Activated B cell treated with CpG ODN at 0.5 μM for 24 hours (primary cell): ENCODE measurements at regions not wholly inside any gene's neighbourhood (a gene's known extent, or its start where the extent isn't known, plus 50 kb on each side); places are given as distances from the start of the nearest gene placed in this dataset.

Experiments used
- ATAC-seq: fragments of 200-7000 bp; cut with Tn5 transposase; one replicate; pipeline ENCODE4 v1.10.0; 2021; ENCODE audit warnings: low read depth, mild to moderate bottlenecking, moderate library complexity
- CTCF ChIA-PET: fragments of 350-600 bp; sonication (Branson Sonifier 250); formaldehyde crosslinking; loops from one replicate; lab custom pipeline; 2021; ENCODE audit warnings: antibody characterized with exemption; lab: Charles Lee
- POLR2A ChIA-PET: fragments of 350-600 bp; sonication (Branson Sonifier 250); formaldehyde crosslinking; loops from one replicate; lab custom pipeline; 2021; ENCODE audit warnings: antibody characterized with exemption; lab: Charles Lee
- DNase-seq: peaks from one replicate; pipeline ENCODE4 v3.0.0; 2022
- H3K27ac Mint-ChIP-seq: one replicate; pipeline ENCODE4 v1.8.0; 2020; ENCODE audit warnings: mixed read lengths
- H3K27me3 Mint-ChIP-seq: one replicate; pipeline ENCODE4 v1.8.0; 2021; ENCODE audit warnings: mixed read lengths
- H3K36me3 Mint-ChIP-seq: one replicate; pipeline ENCODE4 v1.8.0; 2021; ENCODE audit warnings: low read depth, mixed read lengths
- H3K4me1 Mint-ChIP-seq: one replicate; pipeline ENCODE4 v1.8.0; 2021; ENCODE audit warnings: mixed read lengths
- H3K4me3 Mint-ChIP-seq: one replicate; pipeline ENCODE4 v1.8.0; 2020; ENCODE audit warnings: mild to moderate bottlenecking, mixed read lengths
- H3K9me3 Mint-ChIP-seq: one replicate; pipeline ENCODE4 v1.8.0; 2020; ENCODE audit warnings: mixed read lengths
- intact Hi-C: fragments of 100-400 bp; cut with micrococcal nuclease; formaldehyde crosslinking; loops from one replicate; pipeline ENCODE4 v1.15.1; 2024
- TF ChIP-seq, protein P1 (sequence below): fragments of 200-600 bp; IDR thresholded peaks from one replicate; pipeline ENCODE4 v1.8.0; 2022; ENCODE audit warnings: antibody characterized with exemption, mild to moderate bottlenecking

DNA sequence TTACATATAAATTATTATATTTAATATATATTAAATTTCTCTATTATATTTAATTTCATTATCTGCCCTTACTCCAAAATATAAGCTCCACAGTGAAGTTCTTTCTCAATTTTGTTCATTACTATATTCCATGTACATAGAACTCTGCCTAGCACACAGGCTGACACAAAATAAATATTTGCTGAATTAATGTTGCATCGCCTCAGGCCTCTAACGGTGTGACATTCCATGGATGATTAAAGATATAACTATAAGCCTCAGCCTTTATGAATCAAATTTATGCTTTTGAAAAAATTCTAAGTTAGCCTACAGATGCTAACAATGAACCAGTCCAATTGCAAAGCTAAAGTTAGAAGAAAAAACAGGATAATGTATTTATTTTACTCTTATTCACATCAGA, 1337.2 kb upstream of the NRXN1 start:
- Mint-ChIP-seq H3K4me1 (no peaks in the 10 kb centered on the region), H3K27ac (no peak overlapping the region), H3K9me3 (no peaks in the 10 kb centered on the region), H3K36me3 (no peaks in the 10 kb centered on the region), H3K27me3 (no peaks in the 10 kb centered on the region), H3K4me3 (no peak overlapping the region)
- intact Hi-C loops, result no loop called here
- DNase-seq, result no peak
- ChIA-PET CTCF (no interaction called here), POLR2A (no interaction called here)
- ATAC-seq, result no peak
- TF ChIP-seq, protein P1, sequence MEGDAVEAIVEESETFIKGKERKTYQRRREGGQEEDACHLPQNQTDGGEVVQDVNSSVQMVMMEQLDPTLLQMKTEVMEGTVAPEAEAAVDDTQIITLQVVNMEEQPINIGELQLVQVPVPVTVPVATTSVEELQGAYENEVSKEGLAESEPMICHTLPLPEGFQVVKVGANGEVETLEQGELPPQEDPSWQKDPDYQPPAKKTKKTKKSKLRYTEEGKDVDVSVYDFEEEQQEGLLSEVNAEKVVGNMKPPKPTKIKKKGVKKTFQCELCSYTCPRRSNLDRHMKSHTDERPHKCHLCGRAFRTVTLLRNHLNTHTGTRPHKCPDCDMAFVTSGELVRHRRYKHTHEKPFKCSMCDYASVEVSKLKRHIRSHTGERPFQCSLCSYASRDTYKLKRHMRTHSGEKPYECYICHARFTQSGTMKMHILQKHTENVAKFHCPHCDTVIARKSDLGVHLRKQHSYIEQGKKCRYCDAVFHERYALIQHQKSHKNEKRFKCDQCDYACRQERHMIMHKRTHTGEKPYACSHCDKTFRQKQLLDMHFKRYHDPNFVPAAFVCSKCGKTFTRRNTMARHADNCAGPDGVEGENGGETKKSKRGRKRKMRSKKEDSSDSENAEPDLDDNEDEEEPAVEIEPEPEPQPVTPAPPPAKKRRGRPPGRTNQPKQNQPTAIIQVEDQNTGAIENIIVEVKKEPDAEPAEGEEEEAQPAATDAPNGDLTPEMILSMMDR, result no peak

DNA sequence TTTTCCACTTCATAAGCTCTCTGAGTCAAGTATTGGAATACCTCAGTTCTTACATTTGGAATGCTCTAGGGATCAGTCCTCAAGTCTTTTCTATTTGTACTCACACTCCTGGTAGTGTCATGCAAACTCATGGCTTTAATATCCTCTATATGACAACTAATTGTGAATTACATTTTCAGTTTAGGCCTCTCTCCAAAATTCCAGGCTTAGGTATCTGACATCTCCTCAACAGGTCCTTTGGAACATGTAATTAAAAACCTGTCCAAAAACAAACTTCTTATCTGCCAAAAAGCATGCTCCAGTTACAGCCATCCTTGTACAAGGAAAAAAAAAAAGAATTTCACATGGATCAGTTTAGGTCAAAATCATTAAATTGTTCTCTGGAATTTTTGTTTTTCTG, 1336.2 kb upstream of the NRXN1 start:
- TF ChIP-seq, protein P1, result no peak
- peaks cover 3% of the 10 kb centered on the region for H3K9me3 Mint-ChIP-seq
- CTCF ChIA-PET, result no interaction called here

DNA sequence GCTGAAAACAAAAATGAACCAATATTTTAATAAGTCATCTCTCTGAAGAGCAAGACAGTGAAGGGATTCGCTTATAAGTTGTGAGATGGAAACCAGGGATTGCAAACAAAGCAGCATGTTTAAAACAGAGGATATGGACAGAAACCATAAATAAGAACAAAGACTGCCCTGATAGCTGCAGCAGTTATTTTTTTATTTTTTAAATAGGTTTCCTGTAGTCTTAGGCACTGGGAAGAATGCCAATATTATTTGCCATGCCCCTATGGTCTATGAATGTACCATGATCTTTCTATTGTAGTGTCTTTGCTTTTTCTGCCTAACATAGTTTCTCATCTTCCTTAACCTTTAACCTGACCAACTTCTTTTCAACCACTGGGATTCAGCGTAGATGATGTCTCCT, 1334.0 kb upstream of the NRXN1 start:
- intact Hi-C loops, result no loop called here
- H3K36me3 Mint-ChIP-seq, result no peaks in the 10 kb centered on the region
- H3K4me3 Mint-ChIP-seq, result no peak overlapping the region
- no peaks in the 10 kb centered on the region for H3K27me3 Mint-ChIP-seq
- CTCF ChIA-PET, result no interaction called here
- H3K9me3 Mint-ChIP-seq, result peaks cover 3% of the 10 kb centered on the region
- no peaks in the 10 kb centered on the region for H3K4me1 Mint-ChIP-seq
- H3K27ac Mint-ChIP-seq, result no peak overlapping the region
- no peak for ATAC-seq
- POLR2A ChIA-PET, result no interaction called here
- no peak for DNase-seq
- TF ChIP-seq, protein P1, result no peak

More for the DNA sequence above, 1336.2 kb upstream of the NRXN1 start:
- intact Hi-C loops, result no loop called here
- ATAC-seq (no peak), DNase-seq (no peak)
- Mint-ChIP-seq H3K27me3 (no peaks in the 10 kb centered on the region), H3K36me3 (no peaks in the 10 kb centered on the region), H3K4me1 (no peaks in the 10 kb centered on the region), H3K27ac (no peak overlapping the region), H3K4me3 (no peak overlapping the region)
- POLR2A ChIA-PET, result no interaction called here

DNA sequence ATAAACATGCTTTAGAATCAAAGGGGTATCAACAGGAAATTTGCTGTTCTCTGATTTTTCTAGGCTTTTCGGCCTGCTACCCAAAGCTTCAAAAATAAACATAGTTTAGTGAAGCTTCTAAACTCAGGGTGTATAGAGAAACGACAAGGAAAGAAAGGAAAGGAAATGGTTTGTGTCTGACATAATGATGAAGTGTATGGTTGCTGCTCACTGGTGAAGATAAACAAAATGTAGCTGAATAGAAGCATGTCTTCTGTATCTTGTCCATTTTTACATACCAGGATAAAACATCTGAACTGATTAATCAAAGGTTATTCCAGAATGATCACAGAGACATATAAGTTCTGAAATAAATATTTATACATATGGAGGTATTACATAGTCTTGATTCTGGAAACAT, 1324.6 kb upstream of the NRXN1 start:
- TF ChIP-seq, protein P1, result no peak
- DNase-seq (no peak), ATAC-seq (no peak)
- Mint-ChIP-seq H3K27ac (no peak overlapping the region), H3K27me3 (no peaks in the 10 kb centered on the region), H3K4me1 (no peaks in the 10 kb centered on the region), H3K9me3 (peaks cover 7% of the 10 kb centered on the region), H3K36me3 (no peaks in the 10 kb centered on the region), H3K4me3 (no peak overlapping the region)
- POLR2A ChIA-PET, result no interaction called here
- intact Hi-C loops, result no loop called here
- CTCF ChIA-PET, result no interaction called here

GRCh38 chr2:52347292-52347691, 1315.4 kb upstream of the NRXN1 start:
- no peak for DNase-seq
- H3K27me3 Mint-ChIP-seq, result no peaks in the 10 kb centered on the region
- peaks cover 6% of the 10 kb centered on the region for H3K9me3 Mint-ChIP-seq
- ChIA-PET CTCF (no interaction called here), POLR2A (no interaction called here)
- no peak for ATAC-seq
- H3K4me1 Mint-ChIP-seq, result no peaks in the 10 kb centered on the region
- no peaks in the 10 kb centered on the region for H3K36me3 Mint-ChIP-seq
- TF ChIP-seq, protein P1, result no peak
- no peak overlapping the region for H3K27ac Mint-ChIP-seq
- intact Hi-C loops, result no loop called here
- no peak overlapping the region for H3K4me3 Mint-ChIP-seq
